GM12892 (cell line): ENCODE measurements at regions not wholly inside any gene's neighbourhood (a gene's known extent, or its start where the extent isn't known, plus 50 kb on each side); places are given as distances from the start of the nearest gene placed in this dataset.

Experiments
- POLR2A ChIP-seq: IDR thresholded peaks from 2 replicates; pipeline ENCODE4 v1.6.1; 2011; ENCODE audit warnings: low read depth, low read length, control low read depth
- POLR2AphosphoS5 ChIP-seq: IDR thresholded peaks from 2 replicates; pipeline ENCODE4 v1.6.1; 2011; ENCODE audit warnings: low read depth, low read length, control low read depth
- TAF1 ChIP-seq: IDR thresholded peaks from 2 replicates; pipeline ENCODE4 v1.6.1; 2011; ENCODE audit warnings: low read depth, mild to moderate bottlenecking, control low read depth, low read length, borderline replicate concordance

DNA sequence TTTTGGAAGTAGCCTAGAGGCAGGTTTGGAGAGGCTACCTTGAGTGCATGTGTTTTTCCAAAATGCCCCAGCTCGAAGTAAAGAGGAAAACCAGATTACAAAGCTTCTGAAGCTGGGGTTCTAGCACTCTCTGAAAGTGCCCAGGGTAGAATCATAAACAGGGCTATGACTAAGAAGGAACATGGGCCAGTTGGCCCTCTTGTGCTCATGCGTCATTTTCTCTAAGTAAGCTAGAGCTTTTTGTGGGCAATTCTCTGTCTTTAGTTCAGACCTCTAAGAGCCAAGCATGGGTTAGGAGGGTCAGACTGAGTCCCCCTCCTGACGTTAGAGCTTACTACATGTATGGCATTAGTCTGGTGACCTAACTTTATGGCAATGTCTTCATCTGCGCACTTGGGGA lies 129.5 kb upstream of the UMPS start:
- TF ChIP-seq TAF1: no peak
- no peak for TF ChIP-seq POLR2A
- no peak for TF ChIP-seq POLR2AphosphoS5
